ENCODE measurements at regions not wholly inside any gene's neighbourhood (a gene's known extent, or its start where the extent isn't known, plus 50 kb on each side); places are given as distances from the start of the nearest gene placed in this dataset.

DNA sequence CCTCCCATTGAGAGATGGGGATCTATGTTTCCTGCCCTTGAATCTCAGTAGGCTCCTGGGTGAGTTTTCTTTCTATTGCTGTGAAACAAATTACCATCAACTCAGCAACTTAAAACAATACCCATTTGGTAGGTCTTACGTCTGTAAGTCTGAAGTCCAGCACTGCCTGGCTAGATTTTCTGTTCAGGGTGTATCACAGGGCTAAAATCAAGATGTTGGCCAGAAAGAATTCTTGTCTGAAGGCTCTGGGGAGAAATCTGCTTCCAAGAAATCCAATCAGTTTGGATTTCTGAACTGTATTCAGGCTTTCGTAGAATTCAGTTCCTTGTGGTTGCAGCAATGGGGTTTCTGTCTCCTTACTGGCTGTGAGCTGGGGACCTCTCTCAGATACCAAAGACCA lies 99.6 kb upstream of the SLC24A3 start (continued):
- TF ChIP-seq, protein P1, sequence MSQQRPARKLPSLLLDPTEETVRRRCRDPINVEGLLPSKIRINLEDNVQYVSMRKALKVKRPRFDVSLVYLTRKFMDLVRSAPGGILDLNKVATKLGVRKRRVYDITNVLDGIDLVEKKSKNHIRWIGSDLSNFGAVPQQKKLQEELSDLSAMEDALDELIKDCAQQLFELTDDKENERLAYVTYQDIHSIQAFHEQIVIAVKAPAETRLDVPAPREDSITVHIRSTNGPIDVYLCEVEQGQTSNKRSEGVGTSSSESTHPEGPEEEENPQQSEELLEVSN (IDR thresholded peaks at IDR 0.05): no peak
- TF ChIP-seq CBX5 (IDR thresholded peaks at IDR 0.05; ENCODE audit: low read depth, low read length) (no peak), EP300 (IDR thresholded peaks at IDR 0.05; ENCODE audit: borderline replicate concordance in 1 of 2, low read depth in 2 of 2, low read length in 2 of 2) (no peak), SUZ12 (IDR thresholded peaks at IDR 0.05; ENCODE audit: low read length) (no peak)

Measured in H1 (cell line).